ENCODE measurements at regions not wholly inside any gene's neighbourhood (a gene's known extent, or its start where the extent isn't known, plus 50 kb on each side); places are given as distances from the start of the nearest gene placed in this dataset.

DNA sequence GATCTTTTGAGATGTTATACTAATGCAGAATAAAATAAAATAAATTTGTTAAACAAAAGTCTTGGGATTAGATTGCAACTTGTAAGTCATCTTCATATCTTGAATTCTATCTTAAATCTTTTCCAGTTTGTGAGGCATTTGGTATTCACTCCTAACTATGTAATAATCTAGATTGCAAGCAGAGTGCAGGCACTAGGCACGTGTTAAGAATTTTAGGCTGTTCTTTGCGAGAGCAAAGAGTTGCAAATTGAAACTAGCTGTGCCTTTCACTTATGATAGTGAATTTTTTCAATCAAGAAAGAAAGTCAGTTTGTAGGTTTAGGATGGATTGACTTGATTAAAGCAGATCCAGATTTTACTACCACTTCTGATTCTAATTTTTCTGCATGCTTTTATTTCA, 264.1 kb upstream of the SPRY2 start:
- DNase-seq (ENCODE audit: low read depth) = no peak
- TF ChIP-seq, protein P1, sequence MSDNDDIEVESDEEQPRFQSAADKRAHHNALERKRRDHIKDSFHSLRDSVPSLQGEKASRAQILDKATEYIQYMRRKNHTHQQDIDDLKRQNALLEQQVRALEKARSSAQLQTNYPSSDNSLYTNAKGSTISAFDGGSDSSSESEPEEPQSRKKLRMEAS (IDR thresholded peaks at IDR 0.05; ENCODE audit: low read depth, low read length) = no peak
- TF ChIP-seq, protein P2, sequence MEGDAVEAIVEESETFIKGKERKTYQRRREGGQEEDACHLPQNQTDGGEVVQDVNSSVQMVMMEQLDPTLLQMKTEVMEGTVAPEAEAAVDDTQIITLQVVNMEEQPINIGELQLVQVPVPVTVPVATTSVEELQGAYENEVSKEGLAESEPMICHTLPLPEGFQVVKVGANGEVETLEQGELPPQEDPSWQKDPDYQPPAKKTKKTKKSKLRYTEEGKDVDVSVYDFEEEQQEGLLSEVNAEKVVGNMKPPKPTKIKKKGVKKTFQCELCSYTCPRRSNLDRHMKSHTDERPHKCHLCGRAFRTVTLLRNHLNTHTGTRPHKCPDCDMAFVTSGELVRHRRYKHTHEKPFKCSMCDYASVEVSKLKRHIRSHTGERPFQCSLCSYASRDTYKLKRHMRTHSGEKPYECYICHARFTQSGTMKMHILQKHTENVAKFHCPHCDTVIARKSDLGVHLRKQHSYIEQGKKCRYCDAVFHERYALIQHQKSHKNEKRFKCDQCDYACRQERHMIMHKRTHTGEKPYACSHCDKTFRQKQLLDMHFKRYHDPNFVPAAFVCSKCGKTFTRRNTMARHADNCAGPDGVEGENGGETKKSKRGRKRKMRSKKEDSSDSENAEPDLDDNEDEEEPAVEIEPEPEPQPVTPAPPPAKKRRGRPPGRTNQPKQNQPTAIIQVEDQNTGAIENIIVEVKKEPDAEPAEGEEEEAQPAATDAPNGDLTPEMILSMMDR (IDR thresholded peaks at IDR 0.05; ENCODE audit: low read depth, low read length) = no peak
- TF ChIP-seq MYC (IDR thresholded peaks at IDR 0.05; ENCODE audit: low read depth, low read length) (no peak), POLR2A (IDR thresholded peaks at IDR 0.05; ENCODE audit: extremely low read depth, insufficient read length) (no peak)
- no peak overlapping the region for H3K4me3 ChIP-seq (ENCODE audit: low read depth, low read length)

DNA sequence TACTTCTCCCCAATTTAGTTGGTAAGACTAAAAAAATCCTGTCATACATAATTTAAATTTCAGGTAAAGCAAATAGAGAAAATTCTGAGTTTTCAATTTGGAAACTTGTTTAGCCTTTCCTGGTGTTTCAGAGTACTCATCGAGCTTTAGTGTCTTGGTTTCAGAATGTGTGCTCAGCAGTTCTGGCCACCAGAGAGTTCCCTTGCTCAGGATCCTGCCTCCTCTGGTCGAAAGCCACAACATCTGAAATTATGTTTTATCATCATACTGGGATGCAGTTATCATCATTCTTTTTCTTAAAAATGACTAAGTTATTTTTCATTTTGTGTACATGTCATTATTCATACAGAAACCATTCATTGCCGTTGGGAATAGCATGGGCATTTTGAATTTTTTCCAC, 263.2 kb upstream of the SPRY2 start:
- TF ChIP-seq, protein P1 (IDR thresholded peaks at IDR 0.05; ENCODE audit: low read depth, low read length) = no peak
- no peak for TF ChIP-seq MYC (IDR thresholded peaks at IDR 0.05; ENCODE audit: low read depth, low read length)
- TF ChIP-seq, protein P2 (IDR thresholded peaks at IDR 0.05; ENCODE audit: low read depth, low read length) = no peak
- TF ChIP-seq POLR2A (IDR thresholded peaks at IDR 0.05; ENCODE audit: extremely low read depth, insufficient read length) = no peak
- no peak for DNase-seq (ENCODE audit: low read depth)
- H3K4me3 ChIP-seq (ENCODE audit: low read depth, low read length) = no peak overlapping the region

DNA sequence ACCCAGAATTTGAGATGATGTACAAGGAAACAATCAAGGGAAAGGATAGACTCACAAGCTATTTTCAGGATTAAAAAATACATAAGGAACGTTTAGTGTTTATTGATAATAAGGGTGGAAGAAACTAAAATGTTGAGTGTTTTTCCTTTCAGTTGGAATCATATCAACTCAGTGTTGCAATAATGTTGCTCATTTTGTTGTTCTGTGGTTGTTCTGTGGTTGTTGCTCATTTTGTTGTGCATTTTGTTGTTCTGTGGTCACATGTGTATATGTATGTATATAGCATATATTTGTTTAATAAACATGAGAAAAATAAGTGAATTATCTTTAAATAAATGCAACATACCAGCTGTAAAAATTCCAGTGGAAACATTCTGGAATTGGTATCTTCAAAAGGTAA, 262.4 kb upstream of the SPRY2 start:
- DNase-seq (ENCODE audit: low read depth) = no peak
- no peak for TF ChIP-seq MYC (IDR thresholded peaks at IDR 0.05; ENCODE audit: low read depth, low read length)
- TF ChIP-seq, protein P2 (IDR thresholded peaks at IDR 0.05; ENCODE audit: low read depth, low read length) = no peak
- TF ChIP-seq, protein P1 (IDR thresholded peaks at IDR 0.05; ENCODE audit: low read depth, low read length) = no peak
- no peak for TF ChIP-seq POLR2A (IDR thresholded peaks at IDR 0.05; ENCODE audit: extremely low read depth, insufficient read length)
- no peak overlapping the region for H3K4me3 ChIP-seq (ENCODE audit: low read depth, low read length)

DNA sequence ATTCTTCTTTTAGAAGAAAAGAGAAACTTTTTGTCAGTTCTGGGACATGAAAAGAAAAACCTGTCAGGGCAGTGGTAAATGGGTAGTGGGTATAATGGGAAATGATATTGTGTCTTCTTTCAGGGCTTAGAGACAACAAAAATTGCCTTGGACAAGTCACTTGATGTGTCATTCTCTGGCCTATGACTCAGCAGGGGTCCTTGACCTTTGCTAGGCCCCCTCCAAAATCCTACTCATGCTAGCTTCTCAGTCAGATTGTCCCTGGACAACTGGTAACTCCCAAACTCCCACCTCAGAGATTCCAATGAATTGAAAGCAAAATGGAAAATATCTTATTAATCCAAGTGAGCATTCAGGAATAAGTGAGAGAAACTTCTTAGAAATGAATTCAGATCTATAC, 258.8 kb upstream of the SPRY2 start:
- H3K4me3 ChIP-seq (ENCODE audit: low read depth, low read length) = no peak overlapping the region
- TF ChIP-seq, protein P1 (IDR thresholded peaks at IDR 0.05; ENCODE audit: low read depth, low read length) = no peak
- no peak for TF ChIP-seq MYC (IDR thresholded peaks at IDR 0.05; ENCODE audit: low read depth, low read length)
- TF ChIP-seq, protein P2 (IDR thresholded peaks at IDR 0.05; ENCODE audit: low read depth, low read length) = no peak
- TF ChIP-seq POLR2A (IDR thresholded peaks at IDR 0.05; ENCODE audit: extremely low read depth, insufficient read length) = no peak
- DNase-seq (ENCODE audit: low read depth) = no peak

DNA sequence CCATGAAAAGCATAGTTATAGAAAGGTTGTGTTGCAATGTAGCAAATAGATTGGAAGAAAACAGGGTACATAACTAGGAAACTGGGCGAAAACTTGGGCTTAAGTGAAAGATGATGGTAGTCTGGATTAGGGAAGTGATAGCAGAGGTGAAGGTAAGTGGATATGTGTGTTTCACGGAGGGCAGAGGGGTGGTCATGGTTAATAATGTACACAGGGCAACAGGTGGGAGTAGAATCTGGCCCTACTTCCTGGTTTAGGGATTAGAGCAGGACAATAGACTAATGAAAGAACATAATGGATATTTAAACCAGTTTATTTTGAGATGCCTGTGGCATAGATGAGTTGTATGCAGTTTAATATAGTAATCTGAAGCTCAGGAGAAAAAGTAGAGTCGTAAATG, 257.3 kb upstream of the SPRY2 start:
- DNase-seq (ENCODE audit: low read depth) = no peak
- TF ChIP-seq, protein P2 (IDR thresholded peaks at IDR 0.05; ENCODE audit: low read depth, low read length) = no peak
- no peak overlapping the region for H3K4me3 ChIP-seq (ENCODE audit: low read depth, low read length)

DNA sequence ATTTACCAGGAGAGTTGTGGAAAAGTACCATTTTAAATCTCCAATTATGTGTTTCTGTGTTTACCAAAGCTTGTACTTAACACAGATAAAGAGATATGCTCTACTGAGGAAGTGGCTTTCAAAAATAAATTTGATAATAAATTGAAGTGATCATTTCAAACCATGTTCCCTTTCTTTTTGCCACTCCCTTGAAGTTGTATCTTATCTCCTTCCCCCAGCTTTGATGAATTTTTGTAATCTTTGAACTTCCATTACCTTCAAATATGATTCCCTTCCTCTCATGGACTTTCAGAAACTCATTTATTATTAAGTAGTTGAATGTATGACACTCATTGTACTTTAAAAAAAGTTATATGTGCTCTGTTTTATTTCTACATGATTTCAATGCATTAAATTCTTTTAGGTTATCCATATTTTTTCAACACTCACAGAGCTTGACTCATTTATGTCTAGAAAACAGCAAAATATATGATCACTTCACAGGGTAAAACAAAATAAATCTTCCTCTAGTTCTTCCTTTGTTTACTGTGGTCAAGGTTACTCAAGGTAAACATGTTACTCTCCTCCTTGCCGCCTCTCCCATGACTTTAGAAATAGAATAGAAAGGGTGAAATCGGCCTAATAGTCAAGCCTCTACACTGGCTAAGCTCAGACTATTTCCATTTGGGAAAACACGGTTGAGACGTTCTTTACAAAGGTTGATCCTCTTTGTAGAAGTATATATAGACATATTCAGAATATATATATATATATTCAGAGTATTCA, 251.2 kb upstream of the SPRY2 start:
- no peak overlapping the region for H3K4me3 ChIP-seq (ENCODE audit: low read depth, low read length)
- no peak for DNase-seq (ENCODE audit: low read depth)
- TF ChIP-seq, protein P1 (IDR thresholded peaks at IDR 0.05; ENCODE audit: low read depth, low read length) = no peak
- TF ChIP-seq, protein P2 (IDR thresholded peaks at IDR 0.05; ENCODE audit: low read depth, low read length) = no peak
- TF ChIP-seq POLR2A (IDR thresholded peaks at IDR 0.05; ENCODE audit: extremely low read depth, insufficient read length) (no peak), MYC (IDR thresholded peaks at IDR 0.05; ENCODE audit: low read depth, low read length) (no peak)
